NCI-H128 (cell line): ENCODE measurements at regions not wholly inside any gene's neighbourhood (a gene's known extent, or its start where the extent isn't known, plus 50 kb on each side); places are given as distances from the start of the nearest gene placed in this dataset.
"Not testable (repeated sequence)": the region's sequence is repeated elsewhere in the genome, so short reads cannot be mapped to it uniquely, and the experiment has no call there.

ENCODE experiments used
- DNase-seq: peaks from one replicate; lab custom pipeline; 2025; ENCODE audit not compliant: unreplicated experiment; lab: John Stamatoyannopoulos, UW

GRCh38 chr13:107928762-107929161 is 286.6 kb downstream of the LIG4 start:
- DNase-seq, result no peak

DNA sequence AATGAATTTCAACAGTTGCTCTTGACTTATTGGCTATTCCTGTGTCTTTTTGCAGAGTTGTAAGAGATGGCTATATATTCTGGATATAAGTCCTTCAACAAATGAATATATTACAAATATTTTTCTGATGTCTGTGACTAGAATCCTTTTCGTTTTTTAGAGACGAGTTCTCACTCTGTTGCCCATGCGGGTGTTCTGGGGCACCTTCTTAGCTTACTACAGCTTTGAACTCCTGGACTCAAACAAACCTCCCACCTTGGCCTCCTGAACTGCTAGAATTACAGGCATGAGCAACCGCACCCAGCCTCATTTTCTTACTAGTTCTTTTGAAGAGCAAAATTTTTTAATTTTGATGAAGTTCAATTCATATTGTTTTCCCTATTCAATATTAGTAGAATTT is 287.8 kb downstream of the LIG4 start:
- DNase-seq, result no peak

DNA sequence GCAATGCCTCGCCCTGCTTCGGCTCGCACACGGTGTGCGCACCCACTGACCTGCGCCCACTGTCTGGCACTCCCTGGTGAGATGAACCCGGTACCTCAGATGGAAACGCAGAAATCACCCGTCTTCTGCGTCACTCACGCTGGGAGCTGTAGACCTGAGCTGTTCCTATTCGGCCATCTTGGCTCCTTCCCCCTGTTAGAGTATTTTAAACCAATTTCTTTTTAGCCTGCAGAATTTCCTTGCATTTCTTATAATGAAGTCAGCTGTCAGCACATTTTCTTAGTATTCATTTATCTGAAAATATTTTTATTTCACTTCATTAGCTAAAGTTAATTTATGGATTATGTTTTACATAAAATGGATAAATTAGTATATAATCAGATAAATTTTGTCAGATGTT is 288.8 kb downstream of the LIG4 start:
- not testable (repeated sequence) for DNase-seq

- not testable (repeated sequence) for DNase-seq
Measured at GRCh38 chr13:107916902-107917301, 298.4 kb downstream of the LIG4 start.

GRCh38 chr13:107912745-107913144 is 302.6 kb downstream of the LIG4 start:
- no peak for DNase-seq

DNA sequence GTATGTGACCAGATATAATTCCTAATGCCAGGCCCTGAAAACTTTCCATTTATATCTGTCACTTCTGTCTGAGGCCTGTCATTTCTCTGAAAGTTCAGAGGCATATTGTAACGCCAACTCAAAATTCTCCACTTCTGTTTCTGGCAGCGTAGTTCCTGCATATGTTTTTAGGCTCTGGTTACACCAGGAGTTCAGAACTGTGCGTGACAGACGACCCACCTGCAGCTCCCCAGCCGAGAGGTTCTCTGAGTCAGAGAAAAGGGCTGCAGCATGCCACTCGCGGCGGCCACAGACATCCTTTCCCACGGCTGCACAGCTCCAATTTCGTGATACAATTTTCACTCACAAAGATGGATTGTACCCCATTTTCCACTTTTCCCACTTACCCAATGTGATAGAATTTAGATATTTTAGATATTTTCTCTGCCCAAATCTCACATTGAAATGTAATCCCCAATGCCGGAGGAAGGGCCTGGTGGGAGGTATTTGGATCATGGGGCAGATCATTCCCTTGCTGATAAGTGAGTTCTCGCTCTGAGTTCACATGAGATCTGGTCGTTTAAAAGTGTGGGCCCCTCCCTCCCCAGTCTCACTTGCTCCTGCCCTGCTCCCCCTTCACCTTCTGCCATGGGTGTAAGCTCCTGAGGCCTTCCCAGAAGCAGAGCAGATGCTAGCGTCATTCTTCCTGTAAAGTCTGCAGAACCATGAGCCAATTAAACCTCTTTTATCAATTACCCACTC is 308.1 kb downstream of the LIG4 start:
- DNase-seq, result no peak

- no peak for DNase-seq
Measured at GRCh38 chr13:107906131-107906530, 309.2 kb downstream of the LIG4 start.

- no peak for DNase-seq
Measured at GRCh38 chr13:107901996-107902562, 313.3 kb downstream of the LIG4 start.

GRCh38 chr13:107901230-107901629 is 314.1 kb downstream of the LIG4 start:
- DNase-seq, result no peak

GRCh38 chr13:107900775-107901174 is 314.6 kb downstream of the LIG4 start:
- no peak for DNase-seq

DNA sequence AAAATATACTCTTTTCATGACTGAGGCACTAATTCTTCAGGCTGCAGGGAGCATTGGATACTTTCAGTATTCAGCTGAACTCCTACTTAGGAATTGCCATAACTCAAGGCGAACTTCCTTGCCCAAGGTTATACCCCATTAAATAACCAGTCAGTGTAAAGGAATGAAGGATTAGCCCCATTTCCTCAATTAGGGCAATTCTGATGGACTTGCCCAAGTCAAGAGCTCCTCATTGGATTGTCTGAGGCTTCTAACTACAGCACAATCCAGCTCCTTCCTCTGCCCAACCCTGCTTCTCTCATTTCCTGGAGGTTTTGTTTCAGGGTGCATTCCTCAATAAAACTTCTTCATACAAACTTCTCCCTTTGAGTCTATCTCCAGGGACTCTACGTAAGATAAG is 329.2 kb downstream of the LIG4 start:
- no peak for DNase-seq

DNA sequence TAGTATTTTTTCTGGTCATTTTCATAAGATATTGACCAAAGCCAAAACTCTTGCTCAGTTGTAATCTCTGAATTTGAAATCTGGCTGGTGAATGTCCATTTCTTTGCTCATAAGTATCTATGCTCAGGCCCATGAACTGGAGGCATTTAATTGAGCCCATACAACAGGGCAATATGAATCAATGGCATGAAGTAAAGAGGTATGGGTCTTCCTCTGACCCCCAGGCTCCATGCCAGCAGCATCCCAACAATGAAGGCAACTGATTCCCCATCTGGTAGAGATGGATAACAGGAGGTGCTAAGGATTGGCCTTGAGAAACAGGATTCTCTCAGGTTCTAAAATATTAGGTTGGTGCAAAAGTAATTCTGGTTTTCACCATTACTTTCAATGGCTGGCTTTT is 330.8 kb downstream of the LIG4 start:
- no peak for DNase-seq

GRCh38 chr13:107883561-107884175 is 331.7 kb downstream of the LIG4 start:
- no peak for DNase-seq

DNA sequence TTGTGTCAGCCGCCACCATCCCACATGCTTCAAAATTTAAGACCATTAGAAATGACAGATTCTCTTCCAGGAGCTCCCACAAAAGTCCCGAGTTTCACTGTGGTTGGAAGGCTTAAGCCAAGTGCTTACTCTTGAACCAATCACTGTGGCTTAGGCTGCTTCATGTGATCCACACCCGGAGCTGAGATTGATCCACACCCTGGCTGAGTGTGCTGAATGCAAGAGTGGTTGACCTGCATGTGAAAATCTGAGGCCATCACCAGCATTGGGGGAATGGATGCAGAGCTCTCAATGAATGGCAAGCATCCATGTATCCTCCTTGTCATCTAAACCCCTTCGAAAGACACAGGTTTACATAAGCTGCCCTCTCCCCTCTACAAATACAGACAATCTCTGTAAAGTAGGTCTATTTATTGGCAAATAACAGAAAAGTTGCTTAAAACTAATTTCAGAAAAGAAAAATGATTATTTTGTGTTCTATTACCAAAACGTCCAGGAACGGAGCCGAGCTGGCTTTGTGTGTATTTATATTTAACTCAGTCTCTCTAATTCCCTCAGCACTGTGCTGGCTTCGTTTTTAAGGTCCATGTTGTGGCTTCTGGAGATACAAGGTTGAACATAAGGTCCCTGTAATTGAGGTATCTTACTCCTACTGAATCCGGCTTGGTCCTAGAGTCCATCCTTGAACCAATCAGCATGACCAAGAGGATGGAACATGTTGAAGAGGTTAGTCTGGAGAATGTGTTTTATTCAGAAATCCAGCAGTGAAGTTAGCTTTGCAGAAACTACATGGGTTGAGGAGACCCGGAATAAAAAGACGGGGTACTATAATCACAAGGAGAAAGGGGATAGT is 332.4 kb downstream of the LIG4 start:
- no peak for DNase-seq

GRCh38 chr13:107881362-107881761 is 334.0 kb downstream of the LIG4 start:
- DNase-seq, result no peak

- DNase-seq, result no peak
Measured at GRCh38 chr13:107874456-107874855, 340.9 kb downstream of the LIG4 start.

- DNase-seq, result no peak
Measured at GRCh38 chr13:107873926-107874325, 341.4 kb downstream of the LIG4 start.

GRCh38 chr13:107870400-107870799 is 344.9 kb downstream of the LIG4 start:
- DNase-seq, result no peak

- peak; percentile 45 for DNase-seq
Measured at GRCh38 chr13:107867701-107868661, 347.4 kb downstream of the LIG4 start.

GRCh38 chr13:107866941-107867623 is 348.3 kb downstream of the LIG4 start:
- peak; percentile 22 for DNase-seq
